NCI-H1930 (cell line): ENCODE measurements at regions not wholly inside any gene's neighbourhood (a gene's known extent, or its start where the extent isn't known, plus 50 kb on each side); places are given as distances from the start of the nearest gene placed in this dataset.
"Not testable (repeated sequence)": the region's sequence is repeated elsewhere in the genome, so short reads cannot be mapped to it uniquely, and the experiment has no call there.

ENCODE experiments used
- DNase-seq, 2 experiments: peaks; one replicate each; lab custom pipeline; 2025; lab: John Stamatoyannopoulos, UW

DNA sequence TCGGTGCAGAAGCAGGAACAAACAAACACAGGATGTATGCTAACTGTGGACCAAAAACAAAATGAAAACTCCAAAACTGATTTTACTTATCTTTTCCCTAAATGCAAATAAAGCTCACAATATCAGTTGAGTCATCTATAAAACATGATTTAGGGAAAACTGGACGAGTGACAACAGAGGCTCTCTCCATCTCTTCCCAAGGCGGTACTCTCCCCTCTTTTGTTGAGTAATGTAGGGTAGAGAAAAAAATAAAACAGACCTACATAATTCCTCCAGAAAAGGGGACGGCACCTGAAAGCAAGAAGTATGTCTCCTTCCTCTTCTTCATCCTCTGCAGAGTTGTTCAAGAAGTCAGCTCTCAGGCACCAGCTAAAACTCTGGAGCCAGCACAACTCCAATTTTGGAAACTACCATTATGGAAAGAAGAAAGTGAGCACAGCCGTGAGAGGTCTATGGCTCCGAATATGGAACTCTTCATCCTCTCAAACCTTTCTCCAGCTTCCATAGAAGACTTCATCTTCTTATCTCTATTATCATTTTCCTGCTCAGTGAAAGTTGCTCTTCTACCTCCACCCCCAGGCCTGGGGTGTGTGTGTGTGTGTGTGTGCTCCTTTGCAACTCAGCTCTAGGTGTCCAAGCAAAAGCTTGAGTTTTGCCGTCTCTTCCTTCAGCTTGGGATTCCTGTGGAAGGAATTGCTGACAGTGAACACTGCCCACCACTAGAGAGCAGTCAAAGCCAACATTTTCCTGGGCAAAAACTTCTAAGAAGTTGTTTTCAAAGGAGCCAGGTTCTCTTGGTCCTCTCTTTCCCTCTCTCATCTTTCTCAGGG, 155.4 kb downstream of the DIO2 start:
- peak; percentile 34 to 47 for DNase-seq

DNA sequence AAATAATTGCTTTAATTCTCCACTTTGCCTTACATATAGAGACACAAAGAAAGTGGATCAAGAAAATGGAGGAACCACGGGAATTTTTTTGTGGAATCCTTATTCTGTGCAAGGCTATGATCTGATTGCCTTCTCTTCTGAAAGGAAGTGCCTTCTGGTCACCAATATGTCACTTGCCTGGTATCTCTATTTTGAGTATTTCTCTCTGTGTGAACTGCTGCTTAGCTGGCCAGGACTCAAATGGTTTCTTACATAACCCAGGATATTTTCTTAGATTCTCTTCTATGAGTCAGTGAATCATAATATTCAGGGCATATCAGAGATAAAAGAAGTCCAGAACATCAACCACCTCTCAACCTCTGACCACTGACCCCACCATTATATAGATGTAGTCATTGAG, 156.1 kb downstream of the DIO2 start:
- no peak for DNase-seq

DNA sequence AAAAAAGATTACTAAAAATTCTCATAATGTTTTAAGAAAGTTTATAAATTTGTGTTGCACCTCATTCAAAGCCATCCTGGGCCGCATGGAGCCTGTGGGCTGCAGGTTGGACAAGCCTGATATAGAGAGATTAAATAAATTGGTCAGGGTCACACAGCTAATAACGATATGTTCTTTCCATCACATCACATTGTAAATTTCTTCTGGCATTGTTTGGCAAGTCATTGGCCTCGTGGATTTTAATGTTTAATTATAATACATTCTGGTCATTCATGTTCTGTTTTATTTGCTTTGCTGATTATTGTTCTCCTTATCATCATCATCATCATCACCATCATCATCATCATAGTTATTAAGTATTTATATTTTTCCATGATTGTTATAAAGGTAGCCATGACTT, 157.3 kb downstream of the DIO2 start:
- no peak for DNase-seq

DNA sequence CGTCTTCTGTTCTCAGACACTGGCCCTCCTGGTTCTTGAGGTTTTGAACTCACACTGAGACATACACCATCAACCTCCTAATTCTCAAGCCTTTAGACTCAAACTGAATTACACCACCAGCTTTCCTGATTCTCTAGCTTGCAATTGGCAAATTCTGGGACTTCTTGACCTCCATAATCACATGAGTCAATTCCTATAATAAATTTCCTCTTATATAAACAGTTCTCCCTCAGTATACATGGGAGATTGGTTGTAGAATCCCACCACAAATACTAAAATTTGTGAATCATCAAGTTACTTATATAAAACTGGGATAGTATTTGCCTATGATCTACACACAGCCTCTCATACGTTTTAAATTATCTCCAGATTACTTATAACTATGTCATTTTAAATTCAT, 162.2 kb downstream of the DIO2 start:
- no peak for DNase-seq

DNA sequence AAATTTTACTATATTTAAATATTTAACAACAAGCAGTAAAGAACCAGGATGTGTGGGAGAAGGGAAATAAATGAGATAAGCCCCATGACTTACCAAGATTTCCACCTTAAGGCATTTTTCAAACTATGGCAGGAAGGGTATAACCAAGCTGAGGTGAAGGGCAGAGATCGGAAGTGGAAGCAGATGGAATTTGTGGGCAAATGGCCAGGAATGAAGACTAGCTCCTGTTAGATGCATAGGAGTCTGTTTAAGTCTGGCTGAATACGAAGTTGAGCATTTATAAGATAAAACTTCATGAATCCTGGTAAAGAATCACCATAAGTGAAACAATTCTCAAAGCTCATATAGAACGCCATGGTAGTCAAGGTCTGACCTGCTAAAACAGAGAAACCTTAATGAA, 163.5 kb downstream of the DIO2 start:
- DNase-seq: no peak

DNA sequence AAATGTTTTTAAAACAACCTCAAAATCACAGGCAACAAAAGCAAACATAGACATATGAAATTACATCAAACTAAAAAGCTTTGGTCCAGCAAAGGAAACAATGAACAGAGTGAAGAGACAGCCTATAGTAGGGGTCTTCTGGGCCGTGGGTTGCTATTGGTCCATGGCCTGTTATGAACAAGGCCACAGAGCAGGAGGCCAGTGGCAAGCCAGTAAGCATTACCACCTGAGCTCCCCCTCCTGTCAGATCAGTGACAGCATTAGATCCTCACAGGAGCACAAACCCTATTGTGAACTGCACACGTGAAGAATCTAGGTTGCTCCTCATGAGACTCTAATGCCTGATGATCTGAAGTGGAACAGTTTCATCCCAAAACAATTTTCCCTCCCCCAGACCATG, 174.0 kb downstream of the DIO2 start:
- no peak for DNase-seq

DNA sequence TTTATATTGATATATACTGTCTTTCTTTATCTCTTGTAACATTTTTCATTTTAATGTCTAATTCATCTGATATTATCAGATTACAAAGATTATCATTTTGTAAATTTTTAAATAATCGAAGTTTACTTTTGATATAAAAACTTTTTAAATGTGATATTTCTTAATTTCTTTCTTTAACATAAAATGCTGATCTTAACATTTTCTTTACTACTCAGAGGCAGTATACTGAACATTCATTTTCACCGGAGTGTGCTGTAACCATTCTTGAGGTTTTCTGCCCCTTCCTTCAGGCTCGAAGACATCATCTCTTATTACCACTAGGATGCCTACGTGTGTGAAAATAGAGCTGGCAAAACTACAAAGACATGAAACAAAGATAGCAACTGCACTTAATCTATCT, 186.9 kb downstream of the DIO2 start:
- DNase-seq: no peak

DNA sequence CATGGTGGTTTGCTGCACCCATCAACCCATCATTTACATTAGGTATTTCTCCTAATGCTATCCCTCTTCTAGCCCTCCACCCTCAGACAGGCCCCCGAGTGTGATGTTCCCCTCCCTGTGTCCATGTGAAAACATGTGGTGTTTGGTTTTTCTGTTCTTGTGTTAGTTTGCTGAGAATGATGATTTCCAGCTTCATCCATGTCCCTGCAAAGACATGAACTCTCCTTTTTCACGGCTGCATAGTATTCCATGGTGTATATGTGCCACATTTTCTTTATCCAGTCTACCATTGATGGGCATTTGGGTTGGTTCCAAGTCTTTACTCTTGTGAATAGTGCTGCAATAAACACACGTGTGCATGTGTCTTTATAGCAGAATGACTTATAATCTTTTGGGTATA, 192.8 kb downstream of the DIO2 start:
- not testable (repeated sequence) for DNase-seq

DNA sequence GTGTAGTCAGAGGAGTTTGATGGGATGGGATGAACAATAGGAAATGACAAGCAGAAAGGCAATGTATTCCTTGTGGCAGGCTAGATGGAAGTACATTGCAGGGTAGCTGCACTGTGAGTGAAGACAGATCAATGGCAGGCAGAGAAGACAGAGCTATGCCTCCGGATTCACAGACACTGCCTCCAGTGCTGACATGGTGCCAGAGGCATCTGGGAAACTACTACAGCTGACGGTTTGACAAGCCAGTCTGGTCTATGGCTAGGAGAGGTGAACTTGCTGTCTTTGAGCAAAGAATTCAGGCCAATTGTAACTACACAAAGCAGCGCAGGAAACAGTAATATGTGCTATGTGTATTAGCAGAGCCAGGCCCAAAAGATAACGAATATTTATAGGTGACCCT, 193.5 kb downstream of the DIO2 start:
- DNase-seq: no peak

DNA sequence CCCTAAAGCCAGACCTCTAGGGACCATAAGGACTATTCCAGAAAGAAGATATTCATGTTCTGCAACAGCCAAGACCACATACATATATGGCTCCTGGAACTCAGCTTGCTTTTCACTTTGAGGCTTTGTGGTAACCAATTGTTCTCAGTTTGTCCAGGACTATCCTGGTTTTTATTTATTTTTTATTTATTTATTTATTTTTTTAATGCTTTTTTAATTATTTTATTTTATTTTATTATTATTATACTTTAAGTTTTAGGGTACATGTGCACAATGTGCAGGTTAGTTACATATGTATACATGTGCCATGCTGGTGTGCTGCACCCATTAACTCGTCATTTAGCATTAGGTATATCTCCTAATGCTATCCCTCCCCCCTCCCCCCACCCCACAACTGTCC, 201.1 kb downstream of the DIO2 start:
- not testable (repeated sequence) for DNase-seq

DNA sequence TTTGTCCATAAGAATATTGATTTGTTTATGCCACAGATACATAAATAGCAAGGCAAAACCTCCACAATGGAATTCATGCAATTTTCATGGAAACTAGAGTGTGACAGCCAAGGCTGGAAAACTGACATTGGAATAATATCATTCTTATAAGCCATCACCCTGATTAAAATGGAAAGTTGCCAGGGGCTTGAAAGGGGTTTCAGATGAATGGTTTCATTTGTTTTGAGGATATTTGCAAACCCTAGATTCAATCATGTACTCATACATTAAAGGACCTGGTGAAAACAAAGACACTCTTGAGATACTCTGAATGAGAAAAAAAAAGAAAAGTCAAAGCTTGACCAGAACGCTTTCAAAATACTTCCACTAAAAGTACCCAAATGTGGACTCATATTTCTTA, 205.7 kb downstream of the DIO2 start:
- no peak for DNase-seq

DNA sequence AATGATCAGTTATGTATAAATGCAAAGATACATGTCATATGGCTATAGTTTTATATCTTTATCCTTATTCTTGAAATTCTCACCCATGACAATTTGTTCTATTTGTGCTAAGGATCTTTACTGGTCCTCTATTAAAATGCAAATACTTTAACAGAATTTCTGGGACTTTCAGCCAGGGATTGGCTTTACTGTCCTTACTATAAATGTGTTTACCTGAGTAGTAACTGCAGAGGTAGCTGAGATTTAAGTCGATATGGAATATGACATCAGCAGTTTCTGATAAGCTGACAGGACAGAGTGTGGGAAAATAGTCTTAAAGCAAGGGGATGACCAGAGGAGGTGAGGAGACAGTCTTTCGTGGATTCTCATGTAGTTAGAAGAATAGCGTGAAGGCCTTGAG, 206.4 kb downstream of the DIO2 start:
- DNase-seq: no peak

DNA sequence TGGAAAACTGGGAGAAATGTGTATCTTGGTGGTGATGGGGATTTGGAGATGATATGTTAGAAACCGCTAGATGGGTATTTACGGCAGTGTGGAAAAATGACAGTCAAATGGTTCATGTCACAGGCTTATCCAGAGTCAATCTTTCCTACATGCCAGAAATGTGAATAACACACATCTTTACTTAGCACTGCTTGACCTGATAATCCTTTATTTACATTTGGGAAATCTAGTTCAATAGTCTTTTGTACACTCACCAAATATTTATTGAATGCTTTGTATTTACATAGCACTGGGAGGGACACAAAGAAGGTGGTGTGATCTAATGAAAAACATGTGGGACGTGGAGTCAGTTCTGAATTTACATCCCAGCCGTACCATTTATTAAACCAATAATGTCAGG, 208.2 kb downstream of the DIO2 start:
- DNase-seq: peak in 1 of 2 experiments; percentile 16

DNA sequence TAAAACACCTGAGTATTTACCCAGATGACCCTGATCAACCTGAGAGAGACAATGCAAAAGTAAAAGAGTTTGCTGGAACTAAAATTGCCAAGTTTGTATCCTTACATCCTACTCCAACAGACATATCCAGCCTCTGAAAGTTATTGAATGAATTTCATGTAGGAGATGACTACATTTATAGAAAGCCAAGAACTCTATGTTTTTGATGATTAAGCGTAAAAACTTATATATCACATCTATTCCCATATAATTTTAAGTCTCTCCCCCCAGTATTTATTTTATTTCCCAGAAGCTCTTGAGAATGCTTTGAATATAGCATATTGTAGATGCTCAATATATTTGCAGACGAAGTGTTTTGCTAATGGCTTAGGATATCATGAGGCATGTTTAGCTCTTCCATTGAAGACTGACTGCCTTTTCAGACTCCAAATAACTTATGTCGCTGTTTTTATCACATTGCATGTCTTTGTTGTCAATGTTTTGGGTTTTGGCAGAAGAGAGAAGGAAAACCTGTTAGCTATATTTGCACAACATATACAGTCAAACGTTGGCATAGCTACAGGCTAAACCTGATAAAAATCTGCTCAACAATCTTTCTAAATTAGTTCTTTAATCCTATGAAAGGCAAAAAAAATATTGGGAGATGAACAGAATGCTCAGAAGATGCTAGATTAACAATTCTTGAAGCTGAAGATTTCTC, 213.6 kb downstream of the DIO2 start:
- no peak for DNase-seq

DNA sequence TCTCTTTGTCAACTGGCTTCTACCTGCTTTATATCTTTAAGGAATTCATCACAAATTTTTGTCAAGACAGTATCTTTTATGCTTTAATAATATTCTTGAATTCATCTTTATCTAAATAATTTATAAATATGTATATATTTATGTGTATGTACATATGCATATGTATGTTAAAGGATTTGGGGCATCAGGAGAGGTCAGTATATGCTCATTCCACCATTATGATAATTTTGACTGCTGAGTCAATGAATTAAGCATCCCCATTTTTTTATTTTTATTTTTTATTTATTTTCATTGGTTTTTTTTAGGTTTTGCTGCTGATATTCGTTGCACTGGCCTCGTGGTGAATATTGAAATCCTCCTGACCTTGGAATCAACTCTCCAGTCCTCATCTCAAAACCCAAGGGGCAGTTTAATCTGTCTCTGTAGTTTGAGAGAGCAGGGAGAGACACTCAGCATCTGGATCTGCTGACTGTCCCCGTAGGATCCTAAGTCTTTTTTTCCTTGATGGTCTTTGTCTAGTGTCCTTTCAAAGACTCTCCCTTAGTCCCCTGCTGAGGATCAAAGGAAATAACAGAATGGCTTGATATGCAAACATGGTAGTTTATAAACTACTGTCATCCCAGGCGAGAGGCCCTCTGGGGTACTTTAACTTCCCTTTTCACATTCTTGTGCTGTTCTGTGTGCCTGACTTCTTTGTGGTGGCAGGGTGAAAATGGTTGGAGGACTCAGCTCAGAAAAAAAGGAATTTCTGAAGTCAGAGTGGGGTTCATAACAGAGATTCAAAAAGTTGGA, 218.7 kb downstream of the DIO2 start:
- no peak for DNase-seq

DNA sequence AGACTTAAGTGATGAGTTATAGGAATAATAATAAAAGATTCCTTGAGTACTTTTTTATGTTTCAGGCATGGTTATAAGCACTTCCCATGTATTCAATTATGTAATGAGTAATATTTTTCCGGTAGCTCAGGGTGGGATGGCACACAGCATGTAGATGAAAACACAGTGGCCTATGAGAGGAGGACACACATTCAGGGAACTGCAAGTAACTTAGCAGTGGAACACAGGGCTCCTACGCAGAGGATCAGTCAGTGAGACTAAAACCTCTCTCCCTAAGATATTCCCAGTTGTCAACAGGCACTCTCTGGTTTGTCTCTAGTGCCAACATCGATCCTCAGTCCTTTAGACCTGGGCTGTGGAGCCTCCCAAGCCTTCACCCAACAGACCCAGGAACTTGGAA, 219.4 kb downstream of the DIO2 start:
- no peak for DNase-seq

DNA sequence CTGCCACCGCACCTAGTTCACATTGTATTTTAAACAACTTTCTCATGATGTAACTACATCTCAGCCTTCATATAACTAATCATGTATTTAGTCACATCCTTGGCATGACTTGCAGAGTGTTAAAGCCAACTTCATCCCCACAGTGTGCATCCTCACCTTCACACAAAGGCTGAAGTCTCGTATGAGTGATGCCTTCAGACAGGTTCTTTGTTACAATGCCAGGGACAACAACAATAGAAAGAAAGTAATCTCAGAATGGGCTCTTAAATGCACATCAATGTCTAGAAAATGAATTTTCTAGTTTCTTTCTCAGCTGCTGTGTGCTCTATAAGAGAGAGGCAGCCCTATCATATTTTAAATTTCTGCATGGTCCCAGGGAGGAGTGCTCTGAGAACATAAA, 221.3 kb downstream of the DIO2 start:
- DNase-seq: no peak

DNA sequence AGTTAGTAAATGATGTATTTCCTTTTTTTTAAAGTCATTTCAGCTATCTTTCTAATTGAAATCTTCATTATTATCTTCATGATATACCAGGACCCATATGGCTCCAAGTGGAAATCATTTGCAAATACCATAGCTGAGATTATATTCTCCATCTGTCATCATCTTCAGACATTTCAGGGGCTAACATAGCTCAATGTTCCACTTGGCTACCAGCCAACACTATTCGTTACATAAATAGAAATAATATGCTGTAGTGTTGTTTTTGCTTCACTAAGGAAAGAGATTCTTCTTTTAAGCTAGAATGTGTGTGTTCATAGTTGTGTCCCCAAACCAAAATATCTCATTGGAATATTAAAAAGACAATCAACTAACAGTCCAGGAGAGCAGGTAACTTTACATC, 225.1 kb downstream of the DIO2 start:
- DNase-seq: no peak

DNA sequence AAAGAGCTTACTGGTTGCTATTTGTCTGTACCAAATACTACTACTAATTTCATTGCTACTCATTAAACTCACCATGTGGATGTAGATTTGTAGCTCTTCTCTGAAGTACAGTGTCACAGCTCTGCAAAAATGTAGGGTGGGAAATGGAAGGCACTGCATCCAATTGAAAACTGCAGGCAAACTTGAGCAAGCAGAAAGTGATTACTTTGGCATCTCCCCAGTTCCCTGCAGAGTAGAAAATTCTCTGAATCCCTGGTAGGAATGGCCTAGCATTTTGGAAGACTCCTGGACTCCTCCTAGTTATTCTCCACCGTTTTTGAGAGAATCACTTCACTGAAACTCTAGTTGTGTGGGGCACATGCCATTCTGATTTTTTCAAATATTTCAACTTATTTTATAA, 239.1 kb downstream of the DIO2 start:
- no peak for DNase-seq

DNA sequence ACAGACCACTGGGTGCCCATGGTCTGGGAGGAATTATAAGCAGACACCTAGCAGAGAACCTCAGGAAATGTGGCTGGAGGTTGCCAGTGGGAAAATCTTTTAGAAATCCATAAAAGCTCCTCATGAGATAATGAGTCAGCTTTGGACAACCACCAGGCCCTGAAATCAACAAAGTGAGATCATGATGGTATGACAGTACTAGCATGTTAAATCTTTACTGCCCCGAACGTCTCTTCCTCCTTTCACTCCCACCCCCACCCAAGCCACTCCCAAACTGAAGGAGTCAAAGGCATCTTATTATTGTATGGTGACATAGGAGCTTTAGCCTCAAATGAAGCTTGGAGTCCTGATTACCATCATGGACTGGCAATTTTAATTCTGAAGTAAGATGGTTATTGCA, 240.0 kb downstream of the DIO2 start:
- no peak for DNase-seq

DNA sequence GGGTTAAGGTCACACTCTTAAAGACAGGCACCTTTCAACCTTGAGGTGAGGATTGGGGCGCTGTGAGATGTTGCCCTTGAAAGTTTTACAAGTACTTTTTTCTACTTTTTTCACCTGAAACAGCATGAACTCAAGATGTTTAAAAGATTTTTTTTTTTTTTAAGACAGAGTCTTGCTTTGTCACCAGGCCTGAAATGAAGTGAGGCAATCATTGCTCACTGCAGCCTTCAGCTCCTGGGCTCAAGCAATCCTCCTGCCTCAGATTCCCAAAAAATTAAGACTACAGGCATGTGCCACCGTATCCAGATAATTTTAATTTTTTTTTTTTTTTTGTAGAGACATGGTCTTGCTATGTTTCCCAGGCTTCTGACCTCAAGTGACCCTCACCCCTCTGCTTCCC, 243.9 kb downstream of the DIO2 start:
- no peak for DNase-seq

DNA sequence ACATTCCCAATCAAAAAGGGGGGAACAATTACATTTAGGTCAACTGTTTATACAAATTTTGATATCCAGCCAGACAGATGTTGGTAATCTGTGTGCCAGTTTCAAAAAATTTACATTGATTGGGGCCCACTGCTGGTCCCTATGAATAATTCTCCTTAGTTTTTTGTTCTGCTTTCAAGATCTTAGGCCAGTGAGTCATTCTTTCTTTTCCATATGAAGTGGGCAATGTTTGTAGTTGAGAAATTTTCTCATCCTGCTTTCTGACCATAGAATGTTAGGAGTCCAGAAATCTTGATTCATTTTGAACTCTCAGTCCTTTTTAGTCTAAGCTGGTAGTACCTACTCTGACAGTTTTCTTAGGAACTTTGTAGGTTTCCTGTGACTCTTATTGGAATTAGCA, 244.3 kb downstream of the DIO2 start:
- no peak for DNase-seq

DNA sequence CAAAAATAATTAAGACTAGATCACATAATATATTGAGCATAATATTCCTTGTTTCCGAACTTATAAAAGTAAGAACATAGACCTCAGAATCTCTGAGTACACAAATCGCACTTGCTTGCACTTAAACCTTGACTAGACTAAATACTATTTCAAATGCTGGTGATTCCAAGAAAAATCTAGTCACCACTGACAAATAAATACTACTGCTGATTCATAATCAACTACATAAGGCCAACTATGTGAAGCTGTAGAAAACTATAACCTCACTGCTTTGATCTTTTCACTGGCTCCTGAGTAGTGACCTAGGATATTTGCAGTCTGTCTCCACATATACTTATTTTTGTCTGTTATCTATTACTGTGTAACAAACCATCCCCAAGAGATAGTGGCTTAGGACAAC, 245.4 kb downstream of the DIO2 start:
- DNase-seq: no peak
